Central memory CD8-positive, alpha-beta T cell (primary cell): ENCODE measurements at regions not wholly inside any gene's neighbourhood (a gene's known extent, or its start where the extent isn't known, plus 50 kb on each side); places are given as distances from the start of the nearest gene placed in this dataset.

ENCODE experiments used
- ATAC-seq: fragments of 150-1000 bp; cut with Tn5 transposase; replicated peaks from 2 replicates; pipeline ENCODE4 v1.10.0; 2022; ENCODE audit warnings: mild to moderate bottlenecking, moderate FRiP score, moderate number of reproducible peaks; ENCODE audit not compliant: poor library complexity, severe bottlenecking; ENCODE audit errors: extremely low read depth
- DNase-seq, 2 donors: peaks; one replicate each; pipeline ENCODE4 v3.0.0; 2021; ENCODE audit warnings: low spot score in 2 of 2
- H3K27ac Mint-ChIP-seq: one replicate; pipeline ENCODE4 v1.8.0; 2022; ENCODE audit warnings: low read depth, mild to moderate bottlenecking, moderate library complexity, mixed read lengths
- H3K27me3 Mint-ChIP-seq: one replicate; pipeline ENCODE4 v1.8.0; 2022; ENCODE audit warnings: mixed read lengths
- H3K36me3 Mint-ChIP-seq: one replicate; pipeline ENCODE4 v1.8.0; 2022; ENCODE audit warnings: mild to moderate bottlenecking, moderate library complexity, mixed read lengths; ENCODE audit not compliant: insufficient read depth
- H3K4me1 Mint-ChIP-seq: one replicate; pipeline ENCODE4 v1.8.0; 2022; ENCODE audit warnings: mixed read lengths
- H3K4me3 Mint-ChIP-seq: one replicate; pipeline ENCODE4 v1.8.0; 2022; ENCODE audit warnings: mild to moderate bottlenecking, moderate library complexity, mixed read lengths
- H3K9me3 Mint-ChIP-seq: one replicate; pipeline ENCODE4 v1.8.0; 2022; ENCODE audit warnings: mixed read lengths

GRCh38 chr2:226002438-226002837 lies 602.9 kb downstream of the NYAP2 start:
- Mint-ChIP-seq H3K4me3 (no peak overlapping the region), H3K36me3 (no peaks in the 10 kb centered on the region), H3K27ac (no peak overlapping the region), H3K4me1 (no peaks in the 10 kb centered on the region), H3K9me3 (peaks cover 4% of the 10 kb centered on the region), H3K27me3 (no peaks in the 10 kb centered on the region)
- DNase-seq = no peak
- no peak for ATAC-seq

GRCh38 chr2:226001716-226002115 lies 602.2 kb downstream of the NYAP2 start:
- no peaks in the 10 kb centered on the region for H3K4me1 Mint-ChIP-seq
- no peaks in the 10 kb centered on the region for H3K36me3 Mint-ChIP-seq
- peaks cover 4% of the 10 kb centered on the region for H3K9me3 Mint-ChIP-seq
- DNase-seq = no peak
- H3K4me3 Mint-ChIP-seq = no peak overlapping the region
- no peak for ATAC-seq
- no peaks in the 10 kb centered on the region for H3K27me3 Mint-ChIP-seq
- H3K27ac Mint-ChIP-seq = no peak overlapping the region

GRCh38 chr2:225999692-226000091 lies 600.2 kb downstream of the NYAP2 start:
- no peaks in the 10 kb centered on the region for H3K36me3 Mint-ChIP-seq
- ATAC-seq (no peak), DNase-seq (no peak)
- no peak overlapping the region for H3K27ac Mint-ChIP-seq
- no peaks in the 10 kb centered on the region for H3K4me1 Mint-ChIP-seq
- H3K4me3 Mint-ChIP-seq = no peak overlapping the region
- H3K9me3 Mint-ChIP-seq = peaks cover 4% of the 10 kb centered on the region
- no peaks in the 10 kb centered on the region for H3K27me3 Mint-ChIP-seq

- H3K27ac Mint-ChIP-seq = no peak overlapping the region
Observed at GRCh38 chr2:225998653-225999052, 599.1 kb downstream of the NYAP2 start.

GRCh38 chr2:225998116-225998515 lies 598.6 kb downstream of the NYAP2 start:
- H3K4me1 Mint-ChIP-seq = no peaks in the 10 kb centered on the region
- no peaks in the 10 kb centered on the region for H3K36me3 Mint-ChIP-seq
- peaks cover 11% of the 10 kb centered on the region for H3K9me3 Mint-ChIP-seq
- H3K27ac Mint-ChIP-seq = no peak overlapping the region
- no peaks in the 10 kb centered on the region for H3K27me3 Mint-ChIP-seq
- DNase-seq (no peak), ATAC-seq (no peak)
- H3K4me3 Mint-ChIP-seq = no peak overlapping the region

More at GRCh38 chr2:225998653-225999052, 599.1 kb downstream of the NYAP2 start:
- Mint-ChIP-seq H3K9me3 (peaks cover 5% of the 10 kb centered on the region), H3K4me3 (no peak overlapping the region), H3K27me3 (no peaks in the 10 kb centered on the region), H3K4me1 (no peaks in the 10 kb centered on the region), H3K36me3 (no peaks in the 10 kb centered on the region)
- ATAC-seq (no peak), DNase-seq (no peak)

- Mint-ChIP-seq H3K4me1 (no peaks in the 10 kb centered on the region), H3K27me3 (no peaks in the 10 kb centered on the region), H3K27ac (no peak overlapping the region), H3K36me3 (no peaks in the 10 kb centered on the region), H3K9me3 (peaks cover 7% of the 10 kb centered on the region), H3K4me3 (no peak overlapping the region)
- DNase-seq = no peak
- ATAC-seq = no peak
Observed at GRCh38 chr2:225996462-225996828, 596.9 kb downstream of the NYAP2 start.

- H3K36me3 Mint-ChIP-seq = no peaks in the 10 kb centered on the region
- no peak for DNase-seq
- H3K9me3 Mint-ChIP-seq = peaks cover 12% of the 10 kb centered on the region
- no peak for ATAC-seq
- no peak overlapping the region for H3K27ac Mint-ChIP-seq
- no peaks in the 10 kb centered on the region for H3K27me3 Mint-ChIP-seq
- H3K4me1 Mint-ChIP-seq = no peaks in the 10 kb centered on the region
- no peak overlapping the region for H3K4me3 Mint-ChIP-seq
Observed at GRCh38 chr2:225995796-225996461, 596.4 kb downstream of the NYAP2 start.

GRCh38 chr2:225994748-225995405 lies 595.4 kb downstream of the NYAP2 start:
- no peaks in the 10 kb centered on the region for H3K27me3 Mint-ChIP-seq
- ATAC-seq (no peak), DNase-seq (no peak)
- no peak overlapping the region for H3K4me3 Mint-ChIP-seq
- H3K4me1 Mint-ChIP-seq = no peaks in the 10 kb centered on the region
- peaks cover 17% of the 10 kb centered on the region for H3K9me3 Mint-ChIP-seq
- no peak overlapping the region for H3K27ac Mint-ChIP-seq
- H3K36me3 Mint-ChIP-seq = no peaks in the 10 kb centered on the region

- no peaks in the 10 kb centered on the region for H3K27me3 Mint-ChIP-seq
- ATAC-seq (no peak), DNase-seq (no peak)
- H3K27ac Mint-ChIP-seq = no peak overlapping the region
- H3K36me3 Mint-ChIP-seq = no peaks in the 10 kb centered on the region
- no peak overlapping the region for H3K4me3 Mint-ChIP-seq
- peaks cover 17% of the 10 kb centered on the region for H3K9me3 Mint-ChIP-seq
- H3K4me1 Mint-ChIP-seq = no peaks in the 10 kb centered on the region
Observed at GRCh38 chr2:225993430-225993829, 593.9 kb downstream of the NYAP2 start.

GRCh38 chr2:225989809-225990208 lies 590.3 kb downstream of the NYAP2 start:
- H3K27me3 Mint-ChIP-seq = no peaks in the 10 kb centered on the region
- no peak overlapping the region for H3K27ac Mint-ChIP-seq

GRCh38 chr2:225980372-225980771 lies 580.9 kb downstream of the NYAP2 start:
- DNase-seq (no peak), ATAC-seq (no peak)
- Mint-ChIP-seq H3K27ac (no peak overlapping the region), H3K27me3 (no peaks in the 10 kb centered on the region), H3K4me3 (no peak overlapping the region), H3K4me1 (no peaks in the 10 kb centered on the region), H3K36me3 (no peaks in the 10 kb centered on the region), H3K9me3 (peaks cover 5% of the 10 kb centered on the region)

More at GRCh38 chr2:225989809-225990208, 590.3 kb downstream of the NYAP2 start:
- Mint-ChIP-seq H3K9me3 (peaks cover 17% of the 10 kb centered on the region), H3K36me3 (no peaks in the 10 kb centered on the region), H3K4me1 (no peaks in the 10 kb centered on the region), H3K4me3 (no peak overlapping the region)
- no peak for ATAC-seq
- no peak for DNase-seq

- no peak overlapping the region for H3K4me3 Mint-ChIP-seq
- DNase-seq = no peak
- H3K9me3 Mint-ChIP-seq = no peaks in the 10 kb centered on the region
- no peaks in the 10 kb centered on the region for H3K4me1 Mint-ChIP-seq
- H3K27ac Mint-ChIP-seq = no peak overlapping the region
- no peaks in the 10 kb centered on the region for H3K27me3 Mint-ChIP-seq
- ATAC-seq = no peak
- H3K36me3 Mint-ChIP-seq = peaks cover 2% of the 10 kb centered on the region
Observed at GRCh38 chr2:225971433-225971832, 571.9 kb downstream of the NYAP2 start.

- H3K4me1 Mint-ChIP-seq = no peaks in the 10 kb centered on the region
- no peak overlapping the region for H3K27ac Mint-ChIP-seq
- H3K36me3 Mint-ChIP-seq = no peaks in the 10 kb centered on the region
- no peaks in the 10 kb centered on the region for H3K27me3 Mint-ChIP-seq
- ATAC-seq = no peak
- DNase-seq = no peak
- H3K9me3 Mint-ChIP-seq = peaks cover 20% of the 10 kb centered on the region
- H3K4me3 Mint-ChIP-seq = no peak overlapping the region
Observed at GRCh38 chr2:225948903-225949302, 549.4 kb downstream of the NYAP2 start.
